K562 (cell line): ENCODE measurements at regions not wholly inside any gene's neighbourhood (a gene's known extent, or its start where the extent isn't known, plus 50 kb on each side); places are given as distances from the start of the nearest gene placed in this dataset.

ENCODE experiments used
- ATAC-seq: fragments of 200-7000 bp; cut with Tn5 transposase; 3 replicates; pipeline ENCODE4 v1.9.1; 2020; ENCODE audit warnings: moderate library complexity
- BruUV-seq: library from RNA; stranded (reverse); fragments of 400-500 nt; replicated peaks from 2 replicates; lab custom pipeline; 2021; lab: Mats Ljungman, UMichigan
- CTCF ChIA-PET: fragments of 300-600 bp; formaldehyde crosslinking; extraction: SDS; loops from one replicate; lab custom pipeline; 2021; ENCODE audit warnings: low intra/inter-chr PET ratio; lab: Yijun Ruan, JAX
- POLR2A ChIA-PET: fragments of 300-600, 350-650 bp; sonication (Branson Sonifier 250); formaldehyde crosslinking; extraction: SDS; loops from one replicate; lab custom pipeline; 2021; ENCODE audit warnings: antibody characterized with exemption, inconsistent platforms; lab: Yijun Ruan, JAX
- DNase-seq, 4 experiments: peaks; one replicate each; pipeline versions ENCODE4 v3.0.0 to v3.0.0-alpha.2; 2011 to 2018; ENCODE audit warnings: low spot score in 3 of 4, mixed read lengths in 3 of 4; ENCODE audit errors: extremely low read depth in 1 of 4
- FAIRE-seq: peaks from 2 replicates; lab custom pipeline; 2011; peaks lifted over from hg19 to GRCh38; lab: Jason Lieb, UNC
- H2AFZ ChIP-seq: 2 replicates; pipeline ENCODE4 v1.6.0; 2011; ENCODE audit warnings: low read depth, low read length, control low read depth, inconsistent platforms
- H3K27ac ChIP-seq: fragments of 200-600 bp; 3 replicates; pipeline ENCODE4 v1.8.0; 2011; ENCODE audit warnings: low read depth, mild to moderate bottlenecking, control low read depth, inconsistent platforms, low read length, moderate library complexity, mixed read lengths; ENCODE audit errors: extremely low read depth
- H3K27me3 ChIP-seq, 2 experiments: fragments of 300-600 bp in 1 of 2; 2 replicates in 1 of 2; 3 replicates in 1 of 2; pipeline versions ENCODE4 v1.6.0 to v1.8.0; 2011; ENCODE audit warnings: inconsistent platforms in 2 of 2, low read length in 2 of 2, mild to moderate bottlenecking in 1 of 2, mixed read lengths in 1 of 2, moderate library complexity in 1 of 2; ENCODE audit not compliant: control insufficient read depth in 2 of 2, insufficient read depth in 2 of 2
- H3K36me3 ChIP-seq: fragments of 300-600 bp; 3 replicates; pipeline ENCODE4 v1.8.0; 2011; ENCODE audit warnings: mild to moderate bottlenecking, low read length, inconsistent platforms; ENCODE audit not compliant: control insufficient read depth, insufficient read depth
- H3K4me1 ChIP-seq, 2 experiments: fragments of 200-600 bp in 1 of 2; replicated peaks in 1 of 2; 2 replicates in 1 of 2; 3 replicates in 1 of 2; pipeline versions ENCODE4 v1.5.1 to v1.8.0; 2011; ENCODE audit warnings: inconsistent platforms in 2 of 2, low read length in 2 of 2, mild to moderate bottlenecking in 1 of 2, mixed read lengths in 1 of 2, moderate library complexity in 1 of 2; ENCODE audit not compliant: control insufficient read depth in 2 of 2, insufficient read depth in 2 of 2
- H3K4me2 ChIP-seq: 2 replicates; pipeline ENCODE4 v1.6.1; 2011; ENCODE audit warnings: low read length, control low read depth, inconsistent platforms, mixed read lengths; ENCODE audit not compliant: insufficient read depth
- H3K4me3 ChIP-seq: fragments of 200-600 bp; sonication (generic), shearing (Covaris generic); 2 replicates; pipeline ENCODE4 v1.5.1; 2016; ENCODE audit warnings: control low read depth, inconsistent platforms
- H3K79me2 ChIP-seq: fragments of 200-600 bp; 3 replicates; pipeline ENCODE4 v1.8.0; 2011; ENCODE audit warnings: low read length, inconsistent platforms; ENCODE audit not compliant: control insufficient read depth, insufficient read depth
- H3K9ac ChIP-seq, 2 experiments: 2 replicates each; pipeline versions ENCODE4 v1.6.0 to v1.6.1; 2011; ENCODE audit warnings: low read depth in 2 of 2, low read length in 2 of 2, control low read depth in 1 of 2, inconsistent platforms in 1 of 2, mild to moderate bottlenecking in 1 of 2, mixed read lengths in 1 of 2; ENCODE audit not compliant: insufficient read depth in 1 of 2
- H3K9me1 ChIP-seq: one replicate; pipeline ENCODE4 v1.6.0; 2011; ENCODE audit warnings: inconsistent platforms, mild to moderate bottlenecking, low read length, moderate library complexity; ENCODE audit not compliant: control insufficient read depth, insufficient read depth
- H3K9me3 ChIP-seq: replicated peaks from 2 replicates; pipeline ENCODE4 v1.5.1; 2011; ENCODE audit warnings: low read depth, low read length, inconsistent platforms; ENCODE audit not compliant: control insufficient read depth, insufficient read depth
- H4K20me1 ChIP-seq: replicated peaks from 2 replicates; pipeline ENCODE4 v1.6.1; 2011; ENCODE audit warnings: low read length, inconsistent platforms, mixed read lengths; ENCODE audit not compliant: control insufficient read depth, insufficient read depth
- DACH1 ChIP-seq: fragments of 450-650 bp; IDR thresholded peaks from 2 replicates; pipeline ENCODE4 v1.6.1; 2018; ENCODE audit not compliant: partially characterized antibody
- FIP1L1 ChIP-seq: fragments of 200-400 bp; formaldehyde crosslinking; IDR thresholded peaks from 2 replicates; pipeline ENCODE4 v1.6.1; 2018; ENCODE audit warnings: mild to moderate bottlenecking, low read depth, low read length; ENCODE audit not compliant: poor library complexity, severe bottlenecking
- HDAC1 ChIP-seq, 2 experiments: fragments of 450-650 bp; IDR thresholded peaks; 2 replicates each; pipeline ENCODE4 v1.6.1; 2016 to 2017; ENCODE audit warnings: inconsistent platforms in 1 of 2, mild to moderate bottlenecking in 1 of 2, moderate library complexity in 1 of 2
- KAT7 ChIP-seq: sonication (generic); formaldehyde crosslinking; IDR thresholded peaks from 2 replicates; pipeline ENCODE4 v1.8.0; 2022; ENCODE audit warnings: missing genetic modification reagents, mild to moderate bottlenecking, borderline replicate concordance
- KDM2B ChIP-seq: fragments of 250-450 bp; sonication (Bioruptor Pico); IDR thresholded peaks from 2 replicates; pipeline ENCODE4 v1.8.0; 2021; ENCODE audit warnings: mild to moderate bottlenecking, moderate library complexity
- MBD2 ChIP-seq: sonication (generic); IDR thresholded peaks from 2 replicates; pipeline ENCODE4 v1.6.1; 2016; ENCODE audit warnings: low read depth, borderline replicate concordance
- NR2C1 ChIP-seq, 2 experiments: fragments of 450-650 bp; IDR thresholded peaks; 2 replicates each; pipeline ENCODE4 v1.6.1; 2017; ENCODE audit warnings: mild to moderate bottlenecking in 2 of 2, antibody characterized with exemption in 1 of 2, inconsistent platforms in 1 of 2, missing compliant biosample characterization in 1 of 2, missing genetic modification characterization in 1 of 2
- POLR2B ChIP-seq: fragments of 450-650 bp; IDR thresholded peaks from 2 replicates; pipeline ENCODE4 v1.6.1; 2018; ENCODE audit warnings: low read depth; ENCODE audit not compliant: partially characterized antibody
- POU5F1 ChIP-seq: fragments of 150-350 bp; IDR thresholded peaks from 2 replicates; pipeline ENCODE4 v1.6.1; 2014; ENCODE audit warnings: borderline replicate concordance, low read length, low read depth, mild to moderate bottlenecking; ENCODE audit not compliant: partially characterized antibody
- PRMT5 ChIP-seq: sonication (generic); formaldehyde crosslinking; IDR thresholded peaks from 2 replicates; pipeline ENCODE4 v1.5.0; 2020; ENCODE audit warnings: missing genetic modification reagents
- SP1 ChIP-seq: sonication (generic); formaldehyde crosslinking; IDR thresholded peaks from 2 replicates; pipeline ENCODE4 v1.8.1; 2022; ENCODE audit warnings: mild to moderate bottlenecking, missing genetic modification reagents
- ZNF143 ChIP-seq: sonication (generic); formaldehyde crosslinking; IDR thresholded peaks from 2 replicates; pipeline ENCODE4 v1.9.0; 2022; ENCODE audit warnings: mild to moderate bottlenecking, missing genetic modification reagents
- ZNF354B ChIP-seq: fragments of 250-450 bp; sonication (Bioruptor Pico); IDR thresholded peaks from 2 replicates; pipeline ENCODE4 v1.4.0; 2020
- WGBS: fragments of 100-300 bp; shearing (Covaris generic); methylation state at CpG from one replicate; pipeline ENCODE4 v1.1.6; 2016; ENCODE audit warnings: low coverage, mixed read lengths; ENCODE audit not compliant: insufficient coverage; ENCODE audit errors: missing lambda C conversion rate; 5-methylcytosine and 5-hydroxymethylcytosine counted together
- in situ Hi-C: fragments of 300-500 bp; cut with MboI; formaldehyde crosslinking; loops from 4 replicates; pipeline ENCODE4 v1.15.0; 2018; ENCODE audit warnings: inconsistent platforms, mixed read lengths
- intact Hi-C: fragments of 100-400 bp; cut with micrococcal nuclease; formaldehyde crosslinking; loops from 2 replicates; pipeline ENCODE4 v1.14.2; 2022
- TF ChIP-seq, protein P1 (sequence below): fragments of 450-650 bp; IDR thresholded peaks from 2 replicates; pipeline ENCODE4 v1.6.1; 2017; ENCODE audit warnings: antibody characterized with exemption, mild to moderate bottlenecking

DNA sequence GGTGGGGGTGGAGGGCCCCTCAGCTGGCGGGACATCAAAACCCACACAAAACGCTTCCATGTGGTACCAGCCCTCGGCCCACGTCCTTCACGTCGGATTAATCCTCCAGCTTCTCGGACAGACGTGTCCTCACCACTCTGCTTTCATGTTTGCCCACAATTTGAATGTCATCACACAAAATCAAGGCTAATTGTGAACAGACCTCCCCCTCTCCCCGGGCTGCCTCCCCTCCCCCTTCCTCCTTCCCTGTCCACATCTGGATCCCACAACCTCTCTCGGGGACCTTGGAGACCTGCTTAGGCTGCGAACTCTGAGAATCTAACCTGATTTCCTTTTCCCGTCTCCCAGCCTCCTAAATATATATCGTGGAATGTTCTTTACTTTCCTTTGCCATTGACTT is 262.9 kb downstream of the MN1 start:
- Histone ChIP-seq H3K36me3 (no peaks in the 10 kb centered on the region), H3K4me2 (no peak overlapping the region), H3K4me3 (no peak overlapping the region), H3K27ac (no peak overlapping the region), H2AFZ (no peak overlapping the region), H3K27me3 (peaks cover 2 to 44% of the 10 kb centered on the region in 2 experiments; a peak in 2 of 5 replicates), H3K9ac (no peak overlapping the region), H3K9me3 (no peaks in the 10 kb centered on the region), H3K9me1 (no peaks in the 10 kb centered on the region), H4K20me1 (no peaks in the 10 kb centered on the region), H3K79me2 (no peaks in the 10 kb centered on the region), H3K4me1 (no peaks in the 10 kb centered on the region)
- TF ChIP-seq POLR2B: no peak
- DNase-seq (no peak), ATAC-seq (no peak), FAIRE-seq (no peak)
- 0% methylated on average over 4 of the region's 13 CpGs for WGBS
- no TSS peak for BruUV-seq
- in situ Hi-C loops: no loop called here
- intact Hi-C loops: no loop called here
- ChIA-PET CTCF (no interaction called here), POLR2A (no interaction called here)

DNA sequence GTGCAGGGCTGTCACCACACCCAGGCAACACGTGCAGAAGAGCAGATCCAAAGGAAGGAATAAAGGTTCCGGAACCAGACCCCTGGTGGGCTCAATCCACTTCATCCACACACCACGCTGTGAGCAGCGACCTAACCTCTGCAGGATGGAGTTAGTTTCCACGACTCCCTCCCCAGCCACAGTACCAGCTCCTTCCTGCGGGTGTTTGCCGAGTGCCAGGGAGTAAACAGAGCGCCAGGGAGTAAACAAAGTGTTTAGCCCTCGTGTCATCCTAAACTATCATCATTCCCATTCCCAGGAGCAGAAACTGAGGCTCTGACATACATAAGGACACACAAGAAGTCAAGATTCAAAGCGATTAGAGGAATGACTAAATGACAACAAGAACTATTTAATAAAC is 261.3 kb downstream of the MN1 start:
- no peaks in the 10 kb centered on the region for H3K4me1 ChIP-seq
- no peak overlapping the region for H2AFZ ChIP-seq
- 1% methylated on average over 10 of the region's 10 CpGs for WGBS
- H3K79me2 ChIP-seq: no peaks in the 10 kb centered on the region
- no TSS peak for BruUV-seq
- H3K27ac ChIP-seq: no peak overlapping the region
- peaks cover 2 to 44% of the 10 kb centered on the region in 2 experiments; a peak in 2 of 5 replicates for H3K27me3 ChIP-seq
- no peaks in the 10 kb centered on the region for H3K9me1 ChIP-seq
- FAIRE-seq: no peak
- no peak overlapping the region for H3K4me2 ChIP-seq
- no peak for DNase-seq
- ChIA-PET CTCF (no interaction called here), POLR2A (interaction anchor here (0.7 kb wide), 1 partner anchor 1606 kb away, joined by 5 read pairs; no protein-coding TSS in a partner anchor)
- H4K20me1 ChIP-seq: no peaks in the 10 kb centered on the region
- no peak overlapping the region for H3K4me3 ChIP-seq
- in situ Hi-C loops: no loop called here
- H3K9ac ChIP-seq: no peak overlapping the region
- intact Hi-C loops: no loop called here
- no peaks in the 10 kb centered on the region for H3K36me3 ChIP-seq
- ATAC-seq: no peak
- H3K9me3 ChIP-seq: no peaks in the 10 kb centered on the region
- TF ChIP-seq PRMT5 (CRISPR knock-in tag) (no peak), MBD2 (no peak), SP1 (no peak), ZNF143 (CRISPR knock-in tag) (no peak), POU5F1 (no peak), KDM2B (CRISPR knock-in tag) (no peak), DACH1 (no peak), KAT7 (no peak), HDAC1 (IDR thresholded peaks at IDR 0.05) (no peak), ZNF354B (CRISPR knock-in tag) (no peak), FIP1L1 (no peak), NR2C1 (IDR thresholded peaks at IDR 0.05) (no peak), NR2C1 (tag; IDR thresholded peaks at IDR 0.05) (no peak)
- TF ChIP-seq, protein P1, sequence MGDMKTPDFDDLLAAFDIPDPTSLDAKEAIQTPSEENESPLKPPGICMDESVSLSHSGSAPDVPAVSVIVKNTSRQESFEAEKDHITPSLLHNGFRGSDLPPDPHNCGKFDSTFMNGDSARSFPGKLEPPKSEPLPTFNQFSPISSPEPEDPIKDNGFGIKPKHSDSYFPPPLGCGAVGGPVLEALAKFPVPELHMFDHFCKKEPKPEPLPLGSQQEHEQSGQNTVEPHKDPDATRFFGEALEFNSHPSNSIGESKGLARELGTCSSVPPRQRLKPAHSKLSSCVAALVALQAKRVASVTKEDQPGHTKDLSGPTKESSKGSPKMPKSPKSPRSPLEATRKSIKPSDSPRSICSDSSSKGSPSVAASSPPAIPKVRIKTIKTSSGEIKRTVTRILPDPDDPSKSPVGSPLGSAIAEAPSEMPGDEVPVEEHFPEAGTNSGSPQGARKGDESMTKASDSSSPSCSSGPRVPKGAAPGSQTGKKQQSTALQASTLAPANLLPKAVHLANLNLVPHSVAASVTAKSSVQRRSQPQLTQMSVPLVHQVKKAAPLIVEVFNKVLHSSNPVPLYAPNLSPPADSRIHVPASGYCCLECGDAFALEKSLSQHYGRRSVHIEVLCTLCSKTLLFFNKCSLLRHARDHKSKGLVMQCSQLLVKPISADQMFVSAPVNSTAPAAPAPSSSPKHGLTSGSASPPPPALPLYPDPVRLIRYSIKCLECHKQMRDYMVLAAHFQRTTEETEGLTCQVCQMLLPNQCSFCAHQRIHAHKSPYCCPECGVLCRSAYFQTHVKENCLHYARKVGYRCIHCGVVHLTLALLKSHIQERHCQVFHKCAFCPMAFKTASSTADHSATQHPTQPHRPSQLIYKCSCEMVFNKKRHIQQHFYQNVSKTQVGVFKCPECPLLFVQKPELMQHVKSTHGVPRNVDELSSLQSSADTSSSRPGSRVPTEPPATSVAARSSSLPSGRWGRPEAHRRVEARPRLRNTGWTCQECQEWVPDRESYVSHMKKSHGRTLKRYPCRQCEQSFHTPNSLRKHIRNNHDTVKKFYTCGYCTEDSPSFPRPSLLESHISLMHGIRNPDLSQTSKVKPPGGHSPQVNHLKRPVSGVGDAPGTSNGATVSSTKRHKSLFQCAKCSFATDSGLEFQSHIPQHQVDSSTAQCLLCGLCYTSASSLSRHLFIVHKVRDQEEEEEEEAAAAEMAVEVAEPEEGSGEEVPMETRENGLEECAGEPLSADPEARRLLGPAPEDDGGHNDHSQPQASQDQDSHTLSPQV: no peak
